Pancreas (tissue), 10 donors: ENCODE measurements at regions not wholly inside any gene's neighbourhood (a gene's known extent, or its start where the extent isn't known, plus 50 kb on each side); places are given as distances from the start of the nearest gene placed in this dataset.

Experiments used
- ATAC-seq, 4 donors: fragments of 200-7000 bp; cut with Tn5 transposase; one replicate each; pipeline versions ENCODE4 v1.8.0 to v1.9.1; 2020; ENCODE audit warnings: mild to moderate bottlenecking in 4 of 4, moderate library complexity in 4 of 4
- DNase-seq, 6 donors: peaks; one replicate each; pipeline ENCODE4 v3.0.0-alpha.2; 2020
- FAIRE-seq: peaks from 2 replicates; lab custom pipeline; 2012; peaks lifted over from hg19 to GRCh38; lab: Jason Lieb, UNC
- H3K27ac ChIP-seq, 4 donors: fragments of 200-600 bp; sonication (generic); 1 replicate in 3 of 4; 2 replicates in 1 of 4; pipeline versions ENCODE4 v1.5.0 to v1.8.0; 2020
- H3K27me3 ChIP-seq, 4 donors: fragments of 200-600 bp; one replicate each; pipeline ENCODE4 v1.8.0; 2021
- H3K36me3 ChIP-seq, 3 donors: fragments of 200-600 bp; sonication (generic) in 1 of 3; one replicate each; pipeline versions ENCODE4 v1.5.0 to v1.8.0; 2020 to 2021
- H3K4me1 ChIP-seq, 3 donors: fragments of 200-600 bp; one replicate each; pipeline ENCODE4 v1.8.0; 2021
- H3K4me3 ChIP-seq, 4 donors: fragments of 200-600 bp; sonication (generic) in 2 of 4; one replicate each; pipeline versions ENCODE4 v1.5.0 to v1.8.0; 2020 to 2021
- H3K9me3 ChIP-seq, 4 donors: fragments of 200-600 bp; one replicate each; pipeline ENCODE4 v1.8.0; 2021
- CTCF ChIP-seq, 4 donors: fragments of 200-600 bp; sonication (generic) in 3 of 4; IDR thresholded peaks; one replicate each; pipeline versions ENCODE4 v1.5.0 to v1.8.0; 2021; ENCODE audit warnings: antibody characterized with exemption in 4 of 4
- WGBS, 2 donors: extraction: QIAGEN DNeasy Blood & Tissue Kit; methylation state at CpG; one replicate each; pipeline ENCODE4 v1.1.7; 2013; 5-methylcytosine and 5-hydroxymethylcytosine counted together
- intact Hi-C, 3 donors: fragments of 100-400 bp; cut with DNase I; formaldehyde crosslinking; loops; one replicate each; pipeline versions ENCODE4 v1.11.1 to v1.14.2; 2022
- donor health status: healthy with polysubstance abuse.
- donor health status: DM: no; HTN: no; CAD: no; lungs with moderate emphysema.
- donor health status: DM: no; HTN: no; CAD: no.
- donor health status: control.
- donor health status: control.
- donor health status: Bipolar disorder and iron deficiency.
- donor health status: DM: yes; HTN: yes; CAD: no.
- donor health status: DM: no; HTN: no; CAD: no.
- donor health status: DM: no; HTN: no; CAD: no.
- donor health status: DM: yes; HTN: yes; CAD: no.

GRCh38 chr2:51107841-51108240, 75.9 kb upstream of the NRXN1 start:
- intact Hi-C loops: no loop called here
- H3K4me3 ChIP-seq: no peak overlapping the region
- no peak for TF ChIP-seq CTCF (IDR thresholded peaks at IDR 0.05)
- H3K36me3 ChIP-seq: no peaks in the 10 kb centered on the region
- no peak for FAIRE-seq
- H3K4me1 ChIP-seq: no peaks in the 10 kb centered on the region
- no peak overlapping the region for H3K27ac ChIP-seq
- no peak for DNase-seq
- no peaks in the 10 kb centered on the region for H3K9me3 ChIP-seq
- H3K27me3 ChIP-seq: no peaks in the 10 kb centered on the region
- 30 to 47% methylated on average over 2 of the region's 2 CpGs for WGBS, 2 donors
- no peak for ATAC-seq

GRCh38 chr2:51105811-51106210, 73.9 kb upstream of the NRXN1 start:
- 78 to 90% methylated on average over 2 of the region's 2 CpGs for WGBS, 2 donors
- Histone ChIP-seq H3K36me3 (no peaks in the 10 kb centered on the region), H3K27ac (no peak overlapping the region), H3K9me3 (no peaks in the 10 kb centered on the region), H3K4me1 (no peaks in the 10 kb centered on the region), H3K4me3 (no peak overlapping the region), H3K27me3 (no peaks in the 10 kb centered on the region)
- no peak for DNase-seq
- FAIRE-seq: no peak
- ATAC-seq: no peak
- TF ChIP-seq CTCF (IDR thresholded peaks at IDR 0.05): no peak
- intact Hi-C loops: no loop called here

- ATAC-seq (no peak), FAIRE-seq (no peak)
- H3K4me1 ChIP-seq: no peaks in the 10 kb centered on the region
These were observed 71.3 kb upstream of the NRXN1 start for GRCh38 chr2:51103205-51103604.

GRCh38 chr2:51093016-51093415, 61.1 kb upstream of the NRXN1 start:
- Histone ChIP-seq H3K27me3 (no peaks in the 10 kb centered on the region), H3K36me3 (no peaks in the 10 kb centered on the region), H3K4me3 (no peak overlapping the region), H3K9me3 (no peaks in the 10 kb centered on the region), H3K4me1 (no peaks in the 10 kb centered on the region), H3K27ac (no peak overlapping the region)
- no peak for ATAC-seq
- 86 to 89% methylated on average over 4 of the region's 4 CpGs for WGBS, 2 donors
- no peak for DNase-seq
- TF ChIP-seq CTCF (IDR thresholded peaks at IDR 0.05): no peak
- intact Hi-C loops: no loop called here
- FAIRE-seq: no peak

More at GRCh38 chr2:51103205-51103604, 71.3 kb upstream of the NRXN1 start:
- Histone ChIP-seq H3K36me3 (no peaks in the 10 kb centered on the region), H3K4me3 (no peak overlapping the region), H3K9me3 (no peaks in the 10 kb centered on the region), H3K27me3 (no peaks in the 10 kb centered on the region), H3K27ac (no peak overlapping the region)
- 52 to 57% methylated on average over 6 of the region's 6 CpGs for WGBS, 2 donors
- DNase-seq: no peak
- intact Hi-C loops: no loop called here
- TF ChIP-seq CTCF (IDR thresholded peaks at IDR 0.05): no peak

GRCh38 chr2:51085420-51086068, 53.6 kb upstream of the NRXN1 start:
- no peak for TF ChIP-seq CTCF (IDR thresholded peaks at IDR 0.05)
- no peaks in the 10 kb centered on the region for H3K36me3 ChIP-seq
- ATAC-seq: no peak
- H3K27me3 ChIP-seq: no peaks in the 10 kb centered on the region
- intact Hi-C loops: no loop called here
- FAIRE-seq: no peak
- WGBS, 2 donors: 85 to 89% methylated on average over 3 of the region's 3 CpGs
- H3K4me3 ChIP-seq: no peak overlapping the region
- no peaks in the 10 kb centered on the region for H3K4me1 ChIP-seq
- no peak for DNase-seq
- H3K9me3 ChIP-seq: no peaks in the 10 kb centered on the region
- no peak overlapping the region for H3K27ac ChIP-seq
